Ovary (tissue), 7 donors: ENCODE measurements at regions not wholly inside any gene's neighbourhood (a gene's known extent, or its start where the extent isn't known, plus 50 kb on each side); places are given as distances from the start of the nearest gene placed in this dataset.
"Not testable (repeated sequence)": the region's sequence is repeated elsewhere in the genome, so short reads cannot be mapped to it uniquely, and the experiment has no call there.

Experiments
- DNase-seq, 5 donors: peaks; one replicate each; pipeline ENCODE4 v3.0.0-alpha.2; 2019 to 2020
- H3K27ac ChIP-seq, 2 donors: fragments of 200-600 bp; one replicate each; pipeline versions ENCODE4 v1.5.1 to v1.8.0; 2019 to 2022
- H3K27me3 ChIP-seq: fragments of 200-600 bp; one replicate; pipeline ENCODE4 v1.8.0; 2022
- H3K36me3 ChIP-seq: fragments of 200-600 bp; sonication (generic); one replicate; pipeline ENCODE4 v1.5.1; 2019
- H3K4me1 ChIP-seq: one replicate; pipeline ENCODE4 v1.8.1; 2013; ENCODE audit warnings: mild to moderate bottlenecking, moderate library complexity; ENCODE audit not compliant: insufficient read depth
- H3K4me3 ChIP-seq: fragments of 200-600 bp; sonication (generic); one replicate; pipeline ENCODE4 v1.5.1; 2017
- H3K9me3 ChIP-seq, 2 donors: fragments of 200-600 bp in 1 of 2; sonication (generic) in 1 of 2; one replicate each; pipeline versions ENCODE4 v1.5.1 to v1.8.1; 2013 to 2019; ENCODE audit warnings: mild to moderate bottlenecking in 1 of 2, moderate library complexity in 1 of 2
- EP300 ChIP-seq: sonication (generic); formaldehyde crosslinking; IDR thresholded peaks from one replicate; pipeline ENCODE4 v1.6.1; 2017; ENCODE audit warnings: antibody characterized with exemption
- POLR2A ChIP-seq: fragments of 450-650 bp; IDR thresholded peaks from one replicate; pipeline ENCODE4 v1.6.1; 2017; ENCODE audit warnings: antibody characterized with exemption, mild to moderate bottlenecking, moderate library complexity
- WGBS, 3 donors: extraction: QIAGEN DNeasy Blood & Tissue Kit in 1 of 3; methylation state at CpG; one replicate each; pipeline versions ENCODE4 v1.1.5 to v1.1.7; 2013 to 2017; 5-methylcytosine and 5-hydroxymethylcytosine counted together
- intact Hi-C, 4 donors: fragments of 100-400 bp; cut with DNase I; formaldehyde crosslinking; loops; one replicate each; pipeline versions ENCODE4 v1.11.0 to v1.15.1; 2022 to 2023
- TF ChIP-seq, protein P1 (sequence below), 3 donors: fragments of 450-650 bp in 2 of 3; fragments of 200-600 bp in 1 of 3; IDR thresholded peaks; one replicate each; pipeline versions ENCODE4 v1.5.1 to v1.8.0; 2016 to 2022; ENCODE audit warnings: antibody characterized with exemption in 3 of 3, mild to moderate bottlenecking in 1 of 3
- donor health status: DM: no; HTN: no; CAD: no; lungs with moderate emphysema.
- donor health status: DM: no; HTN: no; CAD: no.
- donor health status: Bipolar disorder and iron deficiency.
- donor health status: DM: no; HTN: no; CAD: no.
- donor health status: DM: yes; HTN: yes; CAD: no.

DNA sequence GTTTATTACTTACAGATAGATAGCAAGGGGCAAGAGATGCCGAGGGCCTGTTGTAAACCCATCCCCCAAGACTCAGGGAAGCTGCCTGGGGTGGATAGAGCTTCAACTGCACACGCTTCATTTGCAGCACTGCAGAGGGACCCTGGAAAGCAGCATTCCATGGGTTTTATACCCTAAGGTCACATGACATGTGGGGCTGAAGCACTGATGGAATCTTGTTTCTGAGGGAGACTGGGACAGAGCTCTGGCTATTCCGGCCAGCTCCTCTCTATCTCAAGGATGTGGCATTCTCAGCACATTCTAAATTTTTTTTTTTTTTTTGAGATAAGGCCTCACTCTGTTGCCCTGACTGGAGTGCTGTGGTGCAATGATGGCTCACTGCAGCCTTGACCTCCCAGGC lies 300.1 kb downstream of the MYCN start:
- no peak for DNase-seq
- no peaks in the 10 kb centered on the region for H3K36me3 ChIP-seq
- no peak overlapping the region for H3K4me3 ChIP-seq
- intact Hi-C loops = no loop called here
- TF ChIP-seq POLR2A = no peak
- no peak for TF ChIP-seq EP300
- TF ChIP-seq, protein P1, sequence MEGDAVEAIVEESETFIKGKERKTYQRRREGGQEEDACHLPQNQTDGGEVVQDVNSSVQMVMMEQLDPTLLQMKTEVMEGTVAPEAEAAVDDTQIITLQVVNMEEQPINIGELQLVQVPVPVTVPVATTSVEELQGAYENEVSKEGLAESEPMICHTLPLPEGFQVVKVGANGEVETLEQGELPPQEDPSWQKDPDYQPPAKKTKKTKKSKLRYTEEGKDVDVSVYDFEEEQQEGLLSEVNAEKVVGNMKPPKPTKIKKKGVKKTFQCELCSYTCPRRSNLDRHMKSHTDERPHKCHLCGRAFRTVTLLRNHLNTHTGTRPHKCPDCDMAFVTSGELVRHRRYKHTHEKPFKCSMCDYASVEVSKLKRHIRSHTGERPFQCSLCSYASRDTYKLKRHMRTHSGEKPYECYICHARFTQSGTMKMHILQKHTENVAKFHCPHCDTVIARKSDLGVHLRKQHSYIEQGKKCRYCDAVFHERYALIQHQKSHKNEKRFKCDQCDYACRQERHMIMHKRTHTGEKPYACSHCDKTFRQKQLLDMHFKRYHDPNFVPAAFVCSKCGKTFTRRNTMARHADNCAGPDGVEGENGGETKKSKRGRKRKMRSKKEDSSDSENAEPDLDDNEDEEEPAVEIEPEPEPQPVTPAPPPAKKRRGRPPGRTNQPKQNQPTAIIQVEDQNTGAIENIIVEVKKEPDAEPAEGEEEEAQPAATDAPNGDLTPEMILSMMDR (IDR thresholded peaks at IDR 0.05) = no peak
- no peaks in the 10 kb centered on the region for H3K27me3 ChIP-seq
- WGBS, 3 donors = 72 to 79% (median 73%) methylated on average over 3 of the region's 3 CpGs
- no peaks in the 10 kb centered on the region for H3K4me1 ChIP-seq
- H3K9me3 ChIP-seq = no peaks in the 10 kb centered on the region
- H3K27ac ChIP-seq = no peak overlapping the region

DNA sequence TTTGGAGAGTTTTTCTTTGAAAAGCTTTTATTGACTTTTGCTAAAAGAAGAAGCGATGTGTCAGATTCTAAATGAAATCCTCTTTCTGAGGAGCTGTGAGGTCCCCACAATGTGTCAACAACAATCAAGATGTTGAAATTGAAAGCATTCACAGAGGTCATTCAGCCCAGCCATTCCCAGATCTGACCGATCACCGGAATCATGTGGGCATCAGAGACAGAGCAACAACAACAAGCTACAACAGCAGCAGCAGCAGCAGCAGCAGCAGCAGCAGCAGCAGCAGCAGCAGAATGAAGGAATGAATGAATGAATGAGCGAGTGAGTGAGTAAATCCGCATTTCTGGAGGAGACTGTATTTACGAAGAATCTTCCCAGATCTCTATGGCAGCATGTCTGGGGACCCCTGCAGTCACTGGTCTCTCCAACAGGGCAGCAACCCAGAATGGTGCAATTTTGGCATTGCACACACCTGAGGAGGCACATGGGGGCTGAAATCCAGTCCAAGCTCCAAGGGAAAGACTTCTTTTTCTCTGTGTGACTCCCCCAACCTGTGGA lies 299.0 kb downstream of the MYCN start:
- no peaks in the 10 kb centered on the region for H3K4me1 ChIP-seq
- H3K36me3 ChIP-seq = no peaks in the 10 kb centered on the region
- H3K4me3 ChIP-seq = no peak overlapping the region
- no peak overlapping the region for H3K27ac ChIP-seq
- H3K27me3 ChIP-seq = no peaks in the 10 kb centered on the region
- DNase-seq = no peak
- H3K9me3 ChIP-seq = no peaks in the 10 kb centered on the region
- 84 to 89% (median 85%) methylated on average over 6 of the region's 6 CpGs for WGBS, 3 donors
- intact Hi-C loops = no loop called here
- no peak for TF ChIP-seq POLR2A
- TF ChIP-seq EP300 = no peak

DNA sequence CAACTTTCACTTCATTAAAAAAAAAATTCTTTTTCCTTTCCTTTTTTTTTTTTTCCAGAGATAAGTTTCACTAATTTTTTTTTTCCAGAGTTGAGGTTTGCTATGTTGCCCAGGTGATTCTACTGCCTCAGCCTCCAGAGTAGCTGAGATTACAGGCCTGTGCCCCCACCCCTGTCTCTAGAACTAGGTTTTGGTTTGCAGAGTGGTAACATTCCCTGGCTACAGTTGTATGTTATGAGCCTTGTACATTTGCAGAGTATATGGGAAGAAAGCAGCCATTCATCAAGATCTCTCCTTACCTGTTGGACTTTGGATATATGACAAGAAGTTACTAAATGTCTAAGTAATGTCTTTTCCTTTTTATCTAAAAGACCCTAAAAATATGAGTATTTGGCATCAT lies 298.4 kb downstream of the MYCN start:
- no peak overlapping the region for H3K27ac ChIP-seq
- no peaks in the 10 kb centered on the region for H3K9me3 ChIP-seq
- H3K36me3 ChIP-seq = no peaks in the 10 kb centered on the region
- DNase-seq = no peak
- H3K4me3 ChIP-seq = no peak overlapping the region
- intact Hi-C loops = no loop called here
- no peaks in the 10 kb centered on the region for H3K4me1 ChIP-seq
- no peak for TF ChIP-seq POLR2A
- TF ChIP-seq, protein P1 (IDR thresholded peaks at IDR 0.05) = no peak
- no peak for TF ChIP-seq EP300
- no peaks in the 10 kb centered on the region for H3K27me3 ChIP-seq

DNA sequence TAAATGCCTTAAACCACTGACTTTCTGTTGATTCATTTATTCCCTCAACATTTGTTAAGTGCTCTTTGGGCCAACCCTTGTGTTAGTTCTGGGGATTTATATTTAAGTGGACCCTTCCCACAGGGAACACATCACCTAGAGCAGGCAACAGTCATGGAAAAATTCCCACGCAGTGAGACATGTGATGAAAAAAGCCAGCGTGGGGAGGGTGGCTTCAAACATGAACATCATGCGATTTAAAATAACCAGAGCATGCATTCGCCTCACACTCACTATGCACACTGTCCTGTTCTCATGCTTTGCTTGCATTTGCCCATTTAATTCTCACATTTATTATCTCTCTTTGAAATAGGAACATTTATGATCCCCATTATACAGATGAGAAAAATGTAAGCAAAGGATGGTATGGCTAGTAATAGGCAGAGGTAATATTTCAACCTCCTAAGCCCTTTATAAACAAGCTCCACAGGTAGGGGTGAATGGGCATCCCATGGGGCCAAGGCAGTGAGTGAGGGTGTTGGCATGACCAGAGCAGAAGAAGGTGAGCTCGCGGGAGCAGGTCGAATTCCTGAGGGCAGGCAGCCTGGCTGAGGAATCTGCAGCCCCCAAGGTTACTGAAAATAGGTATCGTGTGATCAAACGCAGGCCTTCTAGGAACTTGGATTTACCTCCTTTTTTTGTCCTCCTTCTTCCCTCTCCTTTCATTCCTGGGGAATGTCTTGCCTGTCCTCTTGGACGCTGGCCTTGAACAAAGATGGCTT lies 297.8 kb downstream of the MYCN start:
- TF ChIP-seq, protein P1 (IDR thresholded peaks at IDR 0.05) = no peak
- TF ChIP-seq POLR2A = no peak
- TF ChIP-seq EP300 = no peak
- H3K4me3 ChIP-seq = no peak overlapping the region
- DNase-seq = no peak
- H3K27ac ChIP-seq = no peak overlapping the region
- H3K9me3 ChIP-seq = no peaks in the 10 kb centered on the region
- intact Hi-C loops = no loop called here
- WGBS, 3 donors = 63 to 67% (median 65%) methylated on average over 10 of the region's 10 CpGs
- H3K36me3 ChIP-seq = no peaks in the 10 kb centered on the region
- H3K27me3 ChIP-seq = no peaks in the 10 kb centered on the region
- no peaks in the 10 kb centered on the region for H3K4me1 ChIP-seq

DNA sequence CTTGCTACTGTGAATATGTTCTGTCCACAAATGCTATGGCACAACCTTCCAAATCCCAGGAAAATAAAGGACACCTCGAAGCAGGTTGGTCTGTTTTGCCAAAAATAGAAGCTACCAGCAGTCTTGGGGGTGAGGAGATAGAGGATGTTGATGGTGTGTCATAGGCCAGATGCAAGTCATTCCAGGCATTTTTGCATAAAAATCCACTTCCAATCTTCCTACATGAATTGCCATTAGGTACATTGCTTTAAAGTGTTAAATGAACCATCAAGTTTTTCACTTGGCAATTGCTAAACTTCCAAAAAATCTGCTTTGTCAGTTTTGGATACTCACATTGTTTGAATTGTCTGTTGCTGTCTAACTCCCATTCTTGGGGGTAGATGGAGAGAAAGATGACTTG lies 295.4 kb downstream of the MYCN start:
- DNase-seq = no peak
- H3K27me3 ChIP-seq = no peaks in the 10 kb centered on the region
- no peak overlapping the region for H3K4me3 ChIP-seq
- H3K9me3 ChIP-seq = no peaks in the 10 kb centered on the region
- no peaks in the 10 kb centered on the region for H3K36me3 ChIP-seq
- 50 to 64% (median 50%) methylated on average over 1 of the region's 1 CpG for WGBS, 3 donors
- H3K4me1 ChIP-seq = no peaks in the 10 kb centered on the region
- no peak overlapping the region for H3K27ac ChIP-seq
- intact Hi-C loops = no loop called here
- TF ChIP-seq, protein P1 (IDR thresholded peaks at IDR 0.05) = no peak
- TF ChIP-seq POLR2A = no peak
- TF ChIP-seq EP300 = no peak

DNA sequence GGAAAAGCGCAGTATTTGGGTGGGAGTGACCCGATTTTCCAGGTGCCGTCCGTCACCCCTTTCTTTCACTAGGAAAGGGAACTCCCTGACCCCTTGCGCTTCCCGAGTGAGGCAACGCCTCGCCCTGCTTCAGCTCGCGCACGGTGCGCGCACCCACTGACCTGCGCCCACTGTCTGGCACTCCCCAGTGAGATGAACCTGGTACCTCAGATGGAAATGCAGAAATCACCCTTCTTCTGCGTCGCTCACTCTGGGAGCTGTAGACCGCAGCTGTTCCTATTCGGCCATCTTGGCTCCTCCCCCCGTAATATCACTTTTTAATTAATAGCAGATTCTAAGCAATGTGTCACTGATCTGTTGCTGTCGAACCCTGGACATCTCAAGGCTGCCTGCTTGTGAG lies 294.9 kb downstream of the MYCN start:
- H3K4me1 ChIP-seq, H3K9me3 ChIP-seq, H3K36me3 ChIP-seq, H3K4me3 ChIP-seq, intact Hi-C loops, DNase-seq, H3K27ac ChIP-seq, H3K27me3 ChIP-seq: not testable (repeated sequence)
- 89 to 92% (median 91%) methylated on average over 20 of the region's 20 CpGs for WGBS, 3 donors
